KG1 (cell line): ENCODE measurements at regions not wholly inside any gene's neighbourhood (a gene's known extent, or its start where the extent isn't known, plus 50 kb on each side); places are given as distances from the start of the nearest gene placed in this dataset.

Experiments used
- DNase-seq: peaks from one replicate; lab custom pipeline; 2025; lab: John Stamatoyannopoulos, UW

DNA sequence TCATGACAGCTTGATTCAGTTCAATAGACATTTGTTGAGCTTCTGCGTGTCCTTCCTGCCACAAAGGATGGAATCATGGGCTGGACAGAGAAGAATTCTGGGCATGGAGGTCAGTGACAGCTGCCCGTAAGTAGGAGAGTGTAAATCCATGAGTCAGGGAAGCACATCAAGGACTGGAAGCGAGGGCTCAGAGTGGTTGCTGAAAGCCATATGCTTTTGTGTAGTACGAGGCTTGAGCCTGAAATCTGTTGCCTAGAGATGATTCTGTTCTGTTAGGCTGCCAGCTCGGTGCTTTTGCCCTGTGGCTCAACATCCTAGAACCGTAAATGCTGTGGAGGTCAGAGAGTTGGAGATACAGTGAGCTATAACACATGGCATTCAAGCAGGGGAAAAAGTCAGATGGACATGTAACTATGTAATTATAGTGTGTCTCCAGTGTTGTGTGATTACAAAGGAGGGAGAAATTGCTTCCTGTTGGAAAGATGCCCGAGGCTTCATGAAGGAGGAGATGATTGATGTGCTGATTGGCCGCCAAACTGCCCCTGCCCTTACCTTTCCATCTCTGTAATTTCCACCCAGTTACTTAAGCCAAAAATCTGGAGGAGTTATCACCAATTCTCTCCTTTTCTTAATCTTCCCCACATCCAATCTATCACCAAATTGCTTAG is 92.8 kb upstream of the CACNA1E start:
- no peak for DNase-seq

DNA sequence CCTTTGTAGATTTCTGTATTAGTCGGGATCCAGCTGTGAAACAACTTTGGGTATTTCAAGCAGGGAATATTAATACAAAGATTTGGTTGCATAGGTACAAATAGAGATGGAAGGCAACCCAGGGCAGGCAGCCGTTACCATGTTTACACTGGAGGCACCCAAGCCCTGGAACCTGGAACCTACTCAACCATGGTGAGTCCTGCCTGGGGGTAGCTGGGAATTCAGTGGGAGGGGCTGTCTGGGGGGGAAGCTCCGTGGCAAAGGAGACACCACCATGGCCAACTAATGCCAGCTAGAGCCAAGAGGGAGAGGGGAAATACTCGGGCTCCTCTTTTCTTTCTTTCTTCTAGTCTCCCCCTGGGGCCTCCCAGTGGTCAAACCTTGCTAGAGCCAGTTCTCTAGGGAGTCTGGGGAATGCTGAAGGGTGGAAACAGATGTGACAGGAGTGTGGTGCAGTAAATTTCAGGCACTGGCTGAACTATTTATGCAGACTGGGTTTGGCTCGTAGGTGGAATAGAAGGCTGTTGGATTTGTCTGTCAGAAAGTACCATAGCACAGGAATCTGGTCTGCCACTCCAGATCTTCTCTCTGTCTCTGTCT is 91.9 kb upstream of the CACNA1E start:
- no peak for DNase-seq

DNA sequence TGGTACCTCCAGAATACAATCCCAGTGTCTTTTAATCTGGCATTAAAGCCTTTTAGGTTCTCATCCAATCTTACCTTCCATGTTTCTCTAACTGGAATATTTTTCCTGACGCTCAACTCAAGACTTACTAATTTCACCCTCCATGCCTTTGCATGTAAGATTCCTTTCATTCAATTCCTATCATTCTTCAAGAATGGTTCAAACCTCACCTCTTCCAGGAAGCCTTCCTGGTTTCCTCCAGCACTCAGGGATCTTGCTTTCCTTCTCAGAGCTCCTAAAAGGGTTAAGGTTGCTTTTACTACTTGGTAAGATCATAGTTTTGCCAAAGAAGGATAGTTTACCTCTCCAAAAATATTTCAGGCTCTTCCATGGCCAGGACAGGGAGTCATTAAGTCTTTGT is 91.2 kb upstream of the CACNA1E start:
- no peak for DNase-seq

DNA sequence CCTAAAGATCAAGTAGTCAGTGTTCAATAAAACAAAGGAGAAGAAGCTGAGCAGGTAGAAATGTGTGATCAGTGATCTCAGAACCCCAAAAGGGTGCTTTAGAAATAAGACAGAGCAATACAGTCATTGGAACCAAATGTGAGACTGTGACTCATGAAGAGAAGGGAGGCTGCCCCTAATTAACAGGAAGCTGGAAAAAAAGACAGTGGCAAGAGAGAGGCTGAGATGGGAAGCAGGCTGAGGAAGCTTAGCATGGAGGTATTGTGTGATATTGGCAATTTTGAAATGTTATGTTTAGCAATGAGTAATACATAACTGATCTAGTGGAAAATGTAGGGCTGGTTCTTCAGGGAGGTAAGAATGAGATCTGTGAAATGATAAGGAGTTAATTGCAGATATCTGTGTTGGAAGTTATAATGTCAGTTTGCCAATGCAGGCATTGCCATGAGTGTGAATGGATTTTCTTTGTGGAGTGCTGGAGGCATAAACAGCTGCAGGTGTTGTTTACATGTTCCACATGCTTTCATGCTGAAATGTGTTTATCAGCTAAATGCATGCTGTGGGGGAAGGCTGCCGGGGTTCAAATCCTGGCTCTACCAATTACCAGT is 90.6 kb upstream of the CACNA1E start:
- DNase-seq, result no peak

DNA sequence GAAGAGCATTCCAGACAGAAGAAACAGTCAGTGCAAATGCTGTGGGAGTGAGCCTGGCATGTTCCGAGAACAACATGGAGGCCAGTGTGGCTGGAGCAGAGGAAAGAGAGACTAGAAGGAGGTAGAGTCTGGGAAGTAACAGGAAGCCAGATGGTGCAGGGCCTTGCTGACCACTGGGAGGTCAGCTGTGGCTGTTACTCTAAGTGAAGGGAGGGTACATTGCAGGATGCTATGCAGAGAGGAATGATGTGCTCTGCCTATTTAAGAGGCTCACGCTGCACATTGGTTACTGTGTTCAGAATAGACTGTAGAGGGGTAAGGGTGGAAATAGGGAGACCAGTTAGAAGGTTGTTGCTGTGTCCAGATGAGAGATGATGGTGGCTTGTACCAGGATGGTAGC is 88.6 kb upstream of the CACNA1E start:
- no peak for DNase-seq

DNA sequence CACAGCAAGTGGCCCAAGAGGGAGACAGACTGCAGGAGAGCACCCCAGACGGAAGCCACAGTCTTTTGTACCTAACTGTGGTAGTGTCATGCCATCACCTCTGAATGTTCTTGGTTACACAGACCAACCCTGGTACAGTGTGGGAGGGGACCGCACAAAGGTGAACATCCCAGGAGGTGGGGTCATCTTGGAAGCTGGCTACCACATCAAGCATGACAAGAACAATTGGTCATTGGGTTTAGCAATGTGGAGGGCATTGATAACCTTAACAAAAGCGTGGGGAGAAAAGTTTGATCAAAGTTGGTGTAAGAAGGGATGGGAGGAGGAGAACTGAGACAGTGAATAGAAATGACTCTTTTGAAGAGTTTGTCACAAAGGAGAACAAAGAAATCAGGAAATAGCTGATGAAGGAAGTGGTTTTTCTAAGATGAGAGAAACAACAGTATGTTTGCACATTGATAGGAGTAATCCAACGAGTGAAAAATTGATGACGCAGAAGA is 87.1 kb upstream of the CACNA1E start:
- DNase-seq, result no peak

DNA sequence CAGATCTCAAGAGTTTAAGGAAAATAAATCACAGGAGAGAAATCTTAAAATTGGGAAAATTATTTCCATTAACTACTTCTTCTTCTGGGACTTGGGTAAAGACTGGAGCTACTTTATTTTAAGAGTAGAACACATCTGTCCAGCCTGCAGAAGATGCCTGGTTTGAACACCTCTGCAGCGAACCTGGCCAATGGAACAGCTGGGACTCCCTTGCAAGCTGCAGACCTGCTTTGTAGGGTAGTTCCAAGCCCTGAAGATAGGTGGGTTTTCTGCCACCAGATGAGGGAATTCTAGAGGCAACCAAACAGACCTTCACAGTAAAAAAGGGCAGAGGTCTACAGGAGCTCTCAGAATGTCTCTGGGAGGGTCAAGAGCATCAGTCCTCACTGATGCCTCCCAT is 86.5 kb upstream of the CACNA1E start:
- no peak for DNase-seq

DNA sequence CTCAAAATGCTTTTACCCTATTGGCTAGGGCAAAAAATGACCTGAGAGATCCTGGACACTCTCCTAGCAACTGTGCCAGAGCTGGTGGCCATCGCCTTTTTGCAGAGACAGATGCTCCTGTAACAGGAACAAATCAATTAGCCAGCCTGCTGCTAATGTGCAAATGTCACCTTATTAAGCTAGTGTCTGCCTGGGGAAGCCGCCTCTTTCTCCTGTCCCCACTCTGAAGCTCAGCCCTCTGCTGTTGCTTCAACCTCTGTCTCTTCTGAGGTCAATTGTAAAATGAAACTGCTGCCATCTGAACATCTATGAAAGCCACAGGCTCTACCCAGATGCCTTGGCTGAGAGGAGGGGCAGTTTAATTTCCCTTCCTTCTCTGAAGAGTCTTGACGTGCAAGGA is 85.5 kb upstream of the CACNA1E start:
- no peak for DNase-seq

DNA sequence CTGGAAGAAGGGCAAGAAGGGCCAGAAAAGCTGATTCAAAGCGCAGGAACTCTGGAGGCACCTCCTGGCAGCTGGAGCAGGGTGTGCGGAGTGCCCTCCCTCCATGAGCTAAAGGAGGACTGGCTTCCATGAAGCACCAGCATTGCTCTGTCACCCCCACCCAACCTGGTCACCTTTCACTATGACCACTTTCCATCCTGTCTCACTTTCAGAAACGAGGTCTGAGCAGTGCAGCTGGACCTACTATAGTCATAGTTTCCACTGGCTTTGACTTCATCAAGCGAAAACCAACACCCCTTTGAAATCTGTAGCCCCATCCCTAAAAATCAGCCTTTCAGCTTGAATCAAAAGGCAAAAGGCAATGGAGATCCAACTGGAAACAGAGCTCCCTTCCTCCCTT is 84.8 kb upstream of the CACNA1E start:
- no peak for DNase-seq

DNA sequence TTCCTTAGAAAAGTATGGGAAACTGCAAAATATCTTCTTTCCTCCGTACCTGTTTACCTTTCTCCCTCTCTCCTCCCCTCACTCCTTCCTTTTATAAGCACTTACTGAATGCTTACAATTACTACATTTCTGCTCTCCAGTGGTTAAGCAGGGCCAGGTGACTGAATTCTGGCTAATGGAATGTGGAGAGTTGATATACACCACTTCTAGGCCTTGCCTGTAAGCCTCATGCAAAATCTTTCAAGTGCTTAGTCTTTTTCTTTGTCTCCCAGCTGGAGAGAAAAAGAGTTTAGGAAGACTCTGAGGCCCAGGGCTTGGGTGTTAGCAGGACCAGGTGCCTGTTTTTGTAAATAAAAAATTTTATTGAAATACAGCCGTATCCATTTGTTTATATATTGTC is 77.7 kb upstream of the CACNA1E start:
- no peak for DNase-seq

DNA sequence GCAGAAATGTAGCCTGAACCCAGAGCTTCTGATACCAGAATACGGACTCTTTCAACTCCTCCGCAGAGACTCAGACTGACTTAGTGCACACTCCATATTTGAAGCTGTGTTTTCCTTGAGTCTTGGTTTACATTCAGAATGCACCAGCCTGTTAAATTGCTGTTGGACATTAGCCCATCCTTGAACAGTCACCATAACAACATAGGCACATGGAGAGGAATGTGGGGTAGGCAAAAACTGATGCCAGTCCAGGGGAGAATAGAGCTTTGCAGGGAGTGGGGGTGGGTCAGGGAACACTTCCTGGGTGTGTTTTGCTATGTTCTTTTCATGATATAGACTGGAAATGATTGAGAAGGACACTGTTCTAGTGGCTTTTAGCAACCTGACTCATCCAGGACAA is 76.3 kb upstream of the CACNA1E start:
- DNase-seq, result no peak

DNA sequence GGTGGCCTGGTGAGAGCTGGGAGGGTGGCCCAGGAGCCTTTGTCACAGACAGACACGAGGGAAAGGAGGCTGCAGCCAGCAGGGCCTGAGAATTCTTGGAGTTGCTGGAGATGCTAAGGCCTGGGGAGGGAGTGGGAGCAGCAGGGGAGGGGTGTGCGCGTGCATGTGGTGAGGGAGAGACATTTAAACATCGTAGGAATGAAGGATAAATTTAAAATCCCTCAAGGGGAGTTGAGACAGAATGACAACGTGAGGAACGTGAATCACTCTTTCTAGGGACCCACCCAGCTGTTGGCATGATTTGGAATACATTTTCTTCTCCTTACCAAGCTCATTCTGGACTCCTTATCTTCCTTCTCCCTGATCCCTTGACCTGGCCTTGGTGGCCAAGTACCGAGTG is 73.3 kb upstream of the CACNA1E start:
- no peak for DNase-seq

DNA sequence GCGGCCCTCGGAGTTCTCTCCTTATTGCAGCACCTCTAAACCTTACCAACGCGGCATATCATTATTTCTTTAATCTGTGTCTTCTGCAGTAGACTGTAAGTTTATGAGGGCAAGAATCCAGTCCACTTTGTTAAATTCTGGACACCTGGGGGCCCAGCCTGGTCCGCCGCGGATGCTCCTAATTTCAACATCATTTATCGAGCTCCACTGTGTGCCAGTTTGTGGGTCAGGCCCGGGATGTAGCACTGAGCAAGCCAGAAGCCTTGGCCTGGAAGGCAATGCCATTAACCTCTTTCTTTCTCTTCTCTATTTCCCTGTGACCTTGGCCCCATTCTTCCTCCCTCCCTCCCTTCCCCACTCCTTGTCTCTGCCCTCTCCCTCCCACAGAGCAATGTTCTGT is 70.6 kb upstream of the CACNA1E start:
- no peak for DNase-seq

DNA sequence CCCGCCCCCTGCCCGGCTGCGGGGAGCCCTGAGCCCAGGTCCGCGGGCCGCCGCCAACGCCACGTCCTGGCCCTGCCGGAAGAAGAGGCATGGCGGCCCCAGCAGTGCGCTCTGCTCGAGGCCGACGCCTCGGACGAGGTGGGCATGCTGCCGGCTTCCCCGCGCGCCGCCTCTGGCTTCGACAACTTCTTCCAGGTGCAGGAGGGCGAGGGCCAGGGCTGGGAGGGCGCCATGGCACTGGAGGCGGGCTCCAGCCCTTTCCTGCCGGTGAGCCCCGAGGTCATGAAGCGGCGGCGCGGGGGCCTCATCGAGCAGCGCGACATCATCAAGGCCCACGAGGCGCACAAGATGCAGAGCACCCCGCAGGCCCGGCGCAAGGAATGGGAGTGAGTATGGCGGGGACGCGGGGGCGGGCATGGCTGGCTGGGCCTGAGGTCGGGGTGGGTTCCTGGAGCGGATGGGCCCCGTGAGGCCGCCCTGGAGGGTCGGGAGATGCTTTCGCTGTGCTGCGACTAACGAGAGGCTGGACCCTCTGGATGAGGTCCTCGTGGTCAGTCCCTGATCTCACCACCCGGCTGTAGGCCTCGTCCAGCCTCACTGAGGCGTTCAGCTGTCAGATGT is 70.0 kb upstream of the CACNA1E start:
- DNase-seq, result no peak

DNA sequence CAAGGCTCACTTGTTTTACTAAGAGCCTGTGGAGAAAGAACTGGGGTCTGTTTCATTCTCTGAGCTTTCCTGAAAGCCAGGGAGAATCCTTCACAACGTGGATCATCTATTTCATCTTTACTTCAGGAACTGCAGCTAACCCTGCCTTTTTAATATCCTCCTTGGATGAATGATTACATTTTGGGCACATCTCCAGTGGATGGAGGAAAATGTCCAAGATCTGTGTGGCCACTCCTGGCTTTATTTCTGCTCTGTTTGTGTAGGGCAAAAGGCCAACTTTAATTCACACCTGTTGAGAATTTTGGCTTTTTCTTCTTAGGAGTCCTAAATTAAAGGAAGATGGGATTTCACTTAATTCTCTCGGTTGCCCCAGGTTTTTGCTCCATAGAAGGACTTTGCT is 69.5 kb upstream of the CACNA1E start:
- DNase-seq, result no peak

DNA sequence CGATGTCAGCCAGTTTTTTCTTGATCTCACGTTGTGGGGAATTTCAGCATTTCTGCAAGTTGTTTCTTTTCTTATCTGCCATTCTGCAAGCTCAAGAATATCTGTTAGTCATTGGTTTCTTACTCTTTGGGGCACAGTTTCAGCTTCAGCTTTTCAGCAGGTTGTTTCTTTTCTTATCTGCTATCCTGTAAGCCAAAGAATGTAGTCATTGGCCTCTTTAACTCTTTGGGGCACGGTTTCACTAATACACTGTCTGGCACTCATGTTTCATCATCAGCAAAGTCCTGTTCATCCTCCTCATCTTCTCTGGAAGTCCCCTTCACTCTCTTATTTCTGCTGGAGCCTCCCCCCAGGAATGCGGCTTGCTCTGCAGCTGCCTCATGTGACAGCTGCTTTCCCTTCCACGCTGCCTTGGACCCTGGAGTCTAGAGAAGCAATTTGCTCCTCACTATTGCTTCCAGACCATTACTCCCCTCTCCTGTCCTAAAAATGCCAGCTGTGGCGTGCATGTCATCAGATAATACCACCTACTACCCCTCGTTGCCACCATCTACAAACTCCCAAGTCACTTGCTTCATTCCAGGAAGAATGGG is 67.0 kb upstream of the CACNA1E start:
- DNase-seq, result no peak

DNA sequence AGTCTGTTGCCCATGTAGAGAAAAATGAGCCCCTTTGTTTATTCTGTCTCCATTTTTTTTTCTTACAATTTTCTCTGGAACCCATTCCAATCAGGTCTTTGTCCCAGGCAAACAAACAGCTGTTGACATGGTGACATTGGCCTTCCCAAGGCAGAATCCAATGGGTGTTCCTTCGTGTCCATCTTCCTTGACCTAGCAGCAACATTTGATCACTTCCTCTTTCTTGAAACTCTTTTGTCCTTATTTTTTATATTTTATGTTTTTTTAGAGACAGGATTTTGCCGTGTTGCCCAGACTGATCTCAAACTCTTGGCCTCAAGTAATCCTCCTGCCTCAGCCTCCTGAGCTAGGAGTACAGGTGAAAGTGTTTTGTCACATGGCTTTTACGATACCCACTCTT is 65.4 kb upstream of the CACNA1E start:
- DNase-seq, result no peak

DNA sequence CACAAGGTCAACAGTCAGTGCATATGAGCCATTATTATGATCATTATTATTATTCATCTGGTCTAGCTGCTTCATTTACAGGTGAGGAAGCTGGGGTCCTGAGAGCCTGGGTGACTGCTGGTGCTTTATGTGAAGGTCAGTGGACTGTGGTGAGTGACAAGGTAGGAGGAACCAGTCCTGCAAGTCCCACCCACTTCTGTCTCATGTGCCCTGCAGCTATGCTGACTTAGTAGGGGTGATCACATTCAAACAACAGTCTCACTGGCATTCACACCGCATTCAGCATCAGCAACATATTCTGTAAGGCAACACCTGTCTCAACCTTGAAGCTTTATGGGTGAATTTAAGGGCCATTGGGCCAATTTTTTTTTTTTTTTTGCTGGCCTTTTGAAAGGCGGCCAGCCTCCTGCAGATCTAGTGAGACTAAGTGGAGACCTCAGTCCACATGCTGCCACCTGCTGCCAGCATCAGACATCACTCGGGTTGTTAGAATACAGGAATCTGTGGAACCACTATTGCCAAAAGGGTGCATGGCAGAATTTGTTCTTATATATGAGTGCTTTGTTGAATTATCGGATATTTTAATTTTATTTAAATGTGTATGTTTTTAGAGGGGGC is 59.9 kb upstream of the CACNA1E start:
- DNase-seq, result no peak

DNA sequence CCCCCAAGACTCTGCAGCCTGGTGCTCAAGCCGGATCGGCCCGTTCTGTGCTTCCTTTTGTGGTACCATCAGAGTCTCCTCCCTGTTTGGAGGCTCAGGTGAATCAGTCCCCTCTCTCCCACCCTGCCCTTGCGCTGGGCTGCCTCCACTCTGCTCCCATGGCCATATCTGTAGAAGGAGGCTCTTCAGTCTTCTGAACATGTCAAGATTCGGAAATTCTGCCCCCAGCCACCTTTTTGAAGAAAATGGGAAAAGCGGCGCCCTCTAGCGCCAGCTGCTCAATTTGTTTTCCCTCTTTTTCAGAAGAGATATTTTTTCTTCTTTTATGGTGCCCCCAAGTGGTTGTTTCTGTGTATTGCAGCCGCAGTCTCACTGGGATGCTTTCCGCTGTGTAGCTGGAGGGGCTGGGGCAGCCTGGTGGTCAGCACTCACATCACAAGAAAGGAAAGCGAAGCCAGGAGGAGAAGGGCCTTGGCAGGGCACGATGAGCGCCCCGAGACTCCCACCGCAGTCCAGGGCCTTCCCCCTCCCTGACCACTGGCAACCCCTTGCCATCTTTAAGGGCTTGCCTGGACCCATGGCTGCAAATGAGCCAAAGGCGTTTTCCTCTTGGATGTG is 58.4 kb upstream of the CACNA1E start:
- peak; percentile 64 for DNase-seq

DNA sequence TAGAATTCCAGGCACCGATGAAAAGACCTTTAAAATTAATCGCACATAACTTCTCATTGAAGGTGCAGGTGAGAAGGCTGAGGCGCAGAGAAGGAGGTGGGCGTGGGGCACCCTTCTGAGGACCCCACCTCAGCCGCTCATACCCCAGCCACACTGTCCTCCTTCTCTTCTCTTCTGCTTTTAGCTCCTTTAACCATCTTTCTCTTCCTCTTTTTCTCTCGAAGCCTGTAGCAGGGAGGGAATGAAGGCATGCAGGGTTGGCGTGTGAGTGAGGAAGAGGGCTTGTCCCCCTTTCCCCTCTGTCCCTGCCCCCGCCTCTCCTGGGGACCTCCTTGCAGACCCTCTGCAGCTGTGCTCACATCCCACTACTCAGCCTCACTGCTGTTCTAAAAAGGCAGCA is 57.8 kb upstream of the CACNA1E start:
- DNase-seq, result no peak

DNA sequence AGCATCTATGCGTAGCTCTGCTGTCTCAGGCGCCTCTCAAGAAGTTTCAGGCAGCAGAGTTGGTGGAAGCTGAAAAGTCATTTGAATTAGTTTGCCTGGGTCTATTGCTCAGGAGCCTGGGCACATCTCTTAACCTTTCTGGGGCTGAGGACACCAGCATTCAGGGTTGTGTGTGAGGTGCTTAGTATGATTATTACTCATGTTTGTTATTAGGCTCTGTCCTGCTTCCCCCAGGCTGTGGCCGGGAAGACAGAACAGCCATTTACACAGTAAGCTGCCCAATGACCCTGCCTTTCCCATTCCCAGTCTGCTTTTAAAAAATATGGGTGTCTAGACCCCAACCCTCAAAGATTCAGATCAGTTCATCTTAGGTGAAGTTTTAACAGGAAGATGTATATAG is 53.9 kb upstream of the CACNA1E start:
- no peak for DNase-seq
